HCT116 (cell line): ENCODE measurements at regions not wholly inside any gene's neighbourhood (a gene's known extent, or its start where the extent isn't known, plus 50 kb on each side); places are given as distances from the start of the nearest gene placed in this dataset.

ENCODE experiments used
- EZH2 ChIP-seq: fragments of 200-600 bp; sonication (generic); IDR thresholded peaks from 2 replicates; pipeline ENCODE4 v1.6.1; 2017; ENCODE audit warnings: antibody characterized with exemption, mixed run types
- POLR2AphosphoS5 ChIP-seq: IDR thresholded peaks from 2 replicates; pipeline ENCODE4 v1.6.1; 2011; ENCODE audit warnings: mild to moderate bottlenecking, low read depth, low read length, moderate library complexity
- RAD21 ChIP-seq: IDR thresholded peaks from 2 replicates; pipeline ENCODE4 v1.6.1; 2012; ENCODE audit warnings: low read depth, mild to moderate bottlenecking
- TF ChIP-seq, protein P1 (sequence below): IDR thresholded peaks from 2 replicates; pipeline ENCODE4 v1.6.1; 2012
- TF ChIP-seq, protein P2 (sequence below), 3 experiments: fragments of 200-600 bp in 1 of 3; sonication (generic) in 1 of 3; IDR thresholded peaks in 2 of 3; conservative IDR thresholded peaks in 1 of 3; 2 replicates each; pipeline ENCODE4 v1.5.1; 2012 to 2017; ENCODE audit warnings: low read depth in 2 of 3, low read length in 2 of 3, antibody characterized with exemption in 1 of 3, borderline replicate concordance in 1 of 3, control low read depth in 1 of 3, mild to moderate bottlenecking in 1 of 3, mixed read lengths in 1 of 3, mixed run types in 1 of 3, moderate library complexity in 1 of 3; ENCODE audit not compliant: insufficient read depth in 1 of 3

DNA sequence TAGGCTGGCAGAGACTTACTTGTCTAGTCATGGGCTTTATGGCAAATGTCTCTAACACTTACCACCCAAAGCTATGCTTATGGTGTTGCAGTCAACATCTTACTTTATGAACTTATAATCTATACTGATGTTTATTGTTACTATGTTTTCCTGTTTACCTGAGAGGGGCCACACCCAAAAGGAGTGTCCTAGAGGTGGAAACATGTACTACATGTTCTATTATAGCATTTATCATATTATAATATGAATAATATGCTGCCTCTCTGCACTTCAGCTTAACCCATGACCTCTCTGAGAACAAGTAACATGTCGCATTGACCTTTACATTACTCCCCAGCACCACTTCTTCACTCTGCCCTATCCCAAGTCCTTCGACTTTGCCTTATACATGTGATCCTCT is 501.8 kb downstream of the ETNK1 start:
- TF ChIP-seq, protein P1, sequence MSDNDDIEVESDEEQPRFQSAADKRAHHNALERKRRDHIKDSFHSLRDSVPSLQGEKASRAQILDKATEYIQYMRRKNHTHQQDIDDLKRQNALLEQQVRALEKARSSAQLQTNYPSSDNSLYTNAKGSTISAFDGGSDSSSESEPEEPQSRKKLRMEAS = no peak
- TF ChIP-seq RAD21 (no peak), EZH2 (no peak), POLR2AphosphoS5 (no peak)
- TF ChIP-seq, protein P2, sequence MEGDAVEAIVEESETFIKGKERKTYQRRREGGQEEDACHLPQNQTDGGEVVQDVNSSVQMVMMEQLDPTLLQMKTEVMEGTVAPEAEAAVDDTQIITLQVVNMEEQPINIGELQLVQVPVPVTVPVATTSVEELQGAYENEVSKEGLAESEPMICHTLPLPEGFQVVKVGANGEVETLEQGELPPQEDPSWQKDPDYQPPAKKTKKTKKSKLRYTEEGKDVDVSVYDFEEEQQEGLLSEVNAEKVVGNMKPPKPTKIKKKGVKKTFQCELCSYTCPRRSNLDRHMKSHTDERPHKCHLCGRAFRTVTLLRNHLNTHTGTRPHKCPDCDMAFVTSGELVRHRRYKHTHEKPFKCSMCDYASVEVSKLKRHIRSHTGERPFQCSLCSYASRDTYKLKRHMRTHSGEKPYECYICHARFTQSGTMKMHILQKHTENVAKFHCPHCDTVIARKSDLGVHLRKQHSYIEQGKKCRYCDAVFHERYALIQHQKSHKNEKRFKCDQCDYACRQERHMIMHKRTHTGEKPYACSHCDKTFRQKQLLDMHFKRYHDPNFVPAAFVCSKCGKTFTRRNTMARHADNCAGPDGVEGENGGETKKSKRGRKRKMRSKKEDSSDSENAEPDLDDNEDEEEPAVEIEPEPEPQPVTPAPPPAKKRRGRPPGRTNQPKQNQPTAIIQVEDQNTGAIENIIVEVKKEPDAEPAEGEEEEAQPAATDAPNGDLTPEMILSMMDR (IDR thresholded peaks at IDR 0.05 in 2 of 3, conservative IDR thresholded peaks at IDR 0.05 in 1 of 3; ENCODE audit: borderline replicate concordance in 1 of 3, insufficient read depth in 1 of 3, low read depth in 2 of 3, low read length in 2 of 3) = no peak
